HG03066 (cell line): ENCODE measurements at regions not wholly inside any gene's neighbourhood (a gene's known extent, or its start where the extent isn't known, plus 50 kb on each side); places are given as distances from the start of the nearest gene placed in this dataset.

Source experiments
- ATAC-seq: cut with Tn5 transposase; IDR thresholded peaks from one replicate; pipeline ENCODE4 v1.9.1; 2021; ENCODE audit warnings: low read depth; ENCODE audit not compliant: unreplicated experiment

- ATAC-seq, result no peak
Observed at GRCh38 chr2:194270648-194271047, 1386.4 kb upstream of the SLC39A10 start.

GRCh38 chr2:194264586-194264985, 1392.4 kb upstream of the SLC39A10 start:
- no peak for ATAC-seq

- no peak for ATAC-seq
Observed at GRCh38 chr2:194260185-194260584, 1396.8 kb upstream of the SLC39A10 start.

- no peak for ATAC-seq
Observed at GRCh38 chr2:194257095-194257494, 1399.9 kb upstream of the SLC39A10 start.

GRCh38 chr2:194253528-194254259, 1403.3 kb upstream of the SLC39A10 start:
- ATAC-seq, result no peak

- ATAC-seq, result no peak
Observed at GRCh38 chr2:194252127-194252526, 1404.9 kb upstream of the SLC39A10 start.

GRCh38 chr2:194232600-194232999, 1424.4 kb upstream of the SLC39A10 start:
- ATAC-seq, result no peak

- ATAC-seq, result no peak
Observed at GRCh38 chr2:194223218-194223617, 1433.8 kb upstream of the SLC39A10 start.

- no peak for ATAC-seq
Observed at GRCh38 chr2:194214192-194214591, 1442.8 kb upstream of the SLC39A10 start.

- no peak for ATAC-seq
Observed at GRCh38 chr2:194205568-194206227, 1451.3 kb upstream of the SLC39A10 start.

- ATAC-seq, result no peak
Observed at GRCh38 chr2:194203898-194204297, 1453.1 kb upstream of the SLC39A10 start.

GRCh38 chr2:194182888-194183287, 1474.1 kb upstream of the SLC39A10 start:
- no peak for ATAC-seq

GRCh38 chr2:194176134-194176533, 1480.9 kb upstream of the SLC39A10 start:
- no peak for ATAC-seq

- ATAC-seq, result no peak
Observed at GRCh38 chr2:194166818-194167217, 1490.2 kb upstream of the SLC39A10 start.

- ATAC-seq, result no peak
Observed at GRCh38 chr2:194155431-194155830, 1501.6 kb upstream of the SLC39A10 start.

GRCh38 chr2:194151231-194151630, 1505.8 kb upstream of the SLC39A10 start:
- no peak for ATAC-seq

- no peak for ATAC-seq
Observed at GRCh38 chr2:194135463-194135862, 1521.6 kb upstream of the SLC39A10 start.

- no peak for ATAC-seq
Observed at GRCh38 chr2:194128810-194129209, 1528.2 kb upstream of the SLC39A10 start.

GRCh38 chr2:194126418-194126817, 1530.6 kb upstream of the SLC39A10 start:
- no peak for ATAC-seq

- no peak for ATAC-seq
Observed at GRCh38 chr2:194116861-194117260, 1540.2 kb upstream of the SLC39A10 start.

- ATAC-seq, result peak; percentile 45
Observed at GRCh38 chr2:194105358-194105757, 1551.7 kb upstream of the SLC39A10 start.

- ATAC-seq, result peak; percentile 95
Observed at GRCh38 chr2:194104687-194105086, 1552.3 kb upstream of the SLC39A10 start.
